IMR-90 (cell line): ENCODE measurements at regions not wholly inside any gene's neighbourhood (a gene's known extent, or its start where the extent isn't known, plus 50 kb on each side); places are given as distances from the start of the nearest gene placed in this dataset.

ENCODE experiments used
- ATAC-seq: fragments of 200-7000 bp; cut with Tn5 transposase; 2 replicates; pipeline ENCODE4 v1.9.1; 2020; ENCODE audit warnings: low read depth, mild to moderate bottlenecking, moderate library complexity
- BruUV-seq: library from RNA; stranded (reverse); fragments of 400-500 nt; replicated peaks from 2 replicates; lab custom pipeline; 2021; lab: Mats Ljungman, UMichigan
- CTCF ChIA-PET: fragments of 300-600 bp; formaldehyde crosslinking; extraction: SDS; loops from one replicate; lab custom pipeline; 2021; ENCODE audit warnings: antibody characterized with exemption; lab: Yijun Ruan, JAX
- POLR2A ChIA-PET: fragments of 300-600 bp; sonication (Branson Sonifier 250); formaldehyde crosslinking; loops from one replicate; lab custom pipeline; 2022; ENCODE audit warnings: antibody characterized with exemption; ENCODE audit not compliant: unreplicated experiment; lab: Charles Lee
- DNase-seq: peaks from one replicate; pipeline ENCODE4 v3.0.0; 2013
- H2AFZ ChIP-seq: replicated peaks from 2 replicates; pipeline ENCODE3; 2013; ENCODE audit warnings: low read length, mild to moderate bottlenecking; ENCODE audit not compliant: poor library complexity
- H2AK5ac ChIP-seq: 2 replicates; pipeline ENCODE4 v1.6.1; 2013; ENCODE audit warnings: low read depth, low read length, inconsistent platforms
- H2AK9ac ChIP-seq: replicated peaks from 2 replicates; pipeline ENCODE3; 2013; ENCODE audit warnings: mild to moderate bottlenecking, low read depth, low read length, moderate library complexity; ENCODE audit not compliant: poor library complexity
- H2BK120ac ChIP-seq: 2 replicates; pipeline ENCODE4 v1.6.1; 2013; ENCODE audit warnings: low read depth, low read length, inconsistent platforms
- H2BK15ac ChIP-seq: 3 replicates; pipeline ENCODE4 v1.6.1; 2013; ENCODE audit warnings: low read depth, low read length, inconsistent platforms
- H2BK20ac ChIP-seq: 2 replicates; pipeline ENCODE4 v1.6.1; 2013; ENCODE audit warnings: low read depth, mild to moderate bottlenecking, inconsistent platforms, low read length, moderate library complexity
- H2BK5ac ChIP-seq: 2 replicates; pipeline ENCODE4 v1.6.1; 2013; ENCODE audit warnings: mild to moderate bottlenecking, low read depth, low read length, inconsistent platforms; ENCODE audit not compliant: poor library complexity, severe bottlenecking
- H3K14ac ChIP-seq: replicated peaks from 2 replicates; pipeline ENCODE4 v1.6.1; 2013; ENCODE audit warnings: low read depth, low read length, inconsistent platforms
- H3K18ac ChIP-seq: 2 replicates; pipeline ENCODE4 v1.6.1; 2013; ENCODE audit warnings: low read depth, low read length, control low read depth
- H3K23ac ChIP-seq: 2 replicates; pipeline ENCODE4 v1.6.1; 2013; ENCODE audit warnings: low read depth, low read length, inconsistent platforms
- H3K27ac ChIP-seq: 2 replicates; pipeline ENCODE4 v1.5.1; 2013; ENCODE audit warnings: mild to moderate bottlenecking, control low read depth, low read length; ENCODE audit not compliant: insufficient read depth
- H3K27me3 ChIP-seq: 2 replicates; pipeline ENCODE4 v1.6.1; 2013; ENCODE audit warnings: low read length; ENCODE audit not compliant: control insufficient read depth, insufficient read depth
- H3K36me3 ChIP-seq: 2 replicates; pipeline ENCODE4 v1.6.1; 2013; ENCODE audit warnings: low read length, mixed read lengths; ENCODE audit not compliant: control insufficient read depth, insufficient read depth
- H3K4ac ChIP-seq: 2 replicates; pipeline ENCODE4 v1.6.1; 2013; ENCODE audit warnings: low read depth, low read length, inconsistent platforms
- H3K4me1 ChIP-seq: 2 replicates; pipeline ENCODE4 v1.6.1; 2013; ENCODE audit warnings: low read length, mixed read lengths; ENCODE audit not compliant: control insufficient read depth, insufficient read depth
- H3K4me2 ChIP-seq: 2 replicates; pipeline ENCODE4 v1.6.1; 2013; ENCODE audit warnings: low read depth, mild to moderate bottlenecking, control low read depth, low read length, moderate library complexity
- H3K4me3 ChIP-seq: 2 replicates; pipeline ENCODE4 v1.5.1; 2013; ENCODE audit warnings: low read depth, mild to moderate bottlenecking, control low read depth, low read length, moderate library complexity; ENCODE audit not compliant: insufficient read depth
- H3K56ac ChIP-seq: 2 replicates; pipeline ENCODE4 v1.6.1; 2013; ENCODE audit warnings: low read length, inconsistent platforms; ENCODE audit not compliant: insufficient read depth; ENCODE audit errors: extremely low read depth
- H3K79me1 ChIP-seq, 2 experiments: 2 replicates each; pipeline ENCODE4 v1.6.1; 2013; ENCODE audit warnings: low read length in 2 of 2, inconsistent platforms in 1 of 2, low read depth in 1 of 2
- H3K9ac ChIP-seq: 2 replicates; pipeline ENCODE4 v1.6.1; 2013; ENCODE audit warnings: low read depth, low read length, control low read depth
- H3K9me1 ChIP-seq: 2 replicates; pipeline ENCODE4 v1.6.1; 2013; ENCODE audit warnings: low read length, inconsistent platforms; ENCODE audit not compliant: insufficient read depth
- H3K9me3 ChIP-seq: 2 replicates; pipeline ENCODE4 v1.6.1; 2013; ENCODE audit warnings: low read length; ENCODE audit not compliant: control insufficient read depth, insufficient read depth
- H4K20me1 ChIP-seq: 2 replicates; pipeline ENCODE4 v1.6.1; 2013; ENCODE audit warnings: low read length, inconsistent platforms; ENCODE audit not compliant: insufficient read depth
- H4K5ac ChIP-seq: 2 replicates; pipeline ENCODE4 v1.6.1; 2013; ENCODE audit warnings: mild to moderate bottlenecking, low read depth, low read length, control low read depth
- H4K8ac ChIP-seq, 2 experiments: 2 replicates each; pipeline ENCODE4 v1.6.1; 2013; ENCODE audit warnings: low read depth in 2 of 2, low read length in 2 of 2, control low read depth in 1 of 2, inconsistent platforms in 1 of 2
- H4K91ac ChIP-seq: 2 replicates; pipeline ENCODE4 v1.6.1; 2013; ENCODE audit warnings: low read depth, low read length, inconsistent platforms; ENCODE audit not compliant: insufficient read depth
- CEBPB ChIP-seq: IDR thresholded peaks from 2 replicates; pipeline ENCODE4 v1.6.1; 2012; ENCODE audit warnings: low read depth, low read length, improper control_type of control experiment
- CHD1 ChIP-seq: IDR thresholded peaks from 2 replicates; pipeline ENCODE4 v1.6.1; 2012; ENCODE audit warnings: low read depth, low read length, improper control_type of control experiment
- ELK1 ChIP-seq: fragments of 150-350 bp; IDR thresholded peaks from 2 replicates; pipeline ENCODE4 v1.6.1; 2016; ENCODE audit warnings: low read depth, mild to moderate bottlenecking, low read length, moderate library complexity, borderline replicate concordance
- MAFK ChIP-seq: IDR thresholded peaks from 2 replicates; pipeline ENCODE4 v1.6.1; 2012; ENCODE audit warnings: low read depth, low read length, improper control_type of control experiment
- MXI1 ChIP-seq: IDR thresholded peaks from 2 replicates; pipeline ENCODE4 v1.6.1; 2012; ENCODE audit warnings: low read depth, mild to moderate bottlenecking, low read length, moderate library complexity, borderline replicate concordance
- NFE2L2 ChIP-seq: fragments of 150-350 bp; IDR thresholded peaks from 2 replicates; pipeline ENCODE4 v1.6.1; 2016; ENCODE audit warnings: low read depth, mild to moderate bottlenecking, low read length
- POLR2A ChIP-seq: IDR thresholded peaks from 2 replicates; pipeline ENCODE4 v1.6.1; 2012; ENCODE audit warnings: mild to moderate bottlenecking, low read depth, low read length
- RAD21 ChIP-seq: IDR thresholded peaks from 2 replicates; pipeline ENCODE4 v1.6.1; 2012; ENCODE audit warnings: low read length, improper control_type of control experiment
- WGBS, 2 experiments: methylation state at CpG; one replicate each; pipeline versions ENCODE4 v1.1.5 to v1.1.7; 2013; ENCODE audit warnings: missing lambda C conversion rate in 2 of 2; ENCODE audit not compliant: insufficient read length in 1 of 2; ENCODE audit errors: extremely low coverage in 2 of 2; 5-methylcytosine and 5-hydroxymethylcytosine counted together
- dilution Hi-C: fragments of 300-500 bp; cut with HindIII; formaldehyde crosslinking; loops from one replicate; pipeline ENCODE4 v1.14.3; 2018; ENCODE audit warnings: low sequenced_read_pairs; ENCODE audit not compliant: unreplicated experiment
- in situ Hi-C: fragments of 300-500 bp; cut with MboI; formaldehyde crosslinking; loops from 3 replicates; pipeline ENCODE4 v1.14.3; 2019; ENCODE audit warnings: low sequenced_read_pairs, inconsistent platforms, mixed read lengths
- intact Hi-C: fragments of 100-400 bp; cut with micrococcal nuclease; formaldehyde crosslinking; loops from 2 replicates; pipeline ENCODE4 v1.10.0; 2022
- TF ChIP-seq, protein P1 (sequence below): fragments of 150-350 bp; IDR thresholded peaks from 2 replicates; pipeline ENCODE4 v1.6.1; 2017; ENCODE audit warnings: mild to moderate bottlenecking, antibody characterized with exemption, low read length, low read depth

GRCh38 chr20:22389836-22390542 lies 194.4 kb downstream of the FOXA2 start:
- no peak overlapping the region for H3K23ac ChIP-seq
- no peak for ATAC-seq
- H2AFZ ChIP-seq = no peak overlapping the region
- H2BK120ac ChIP-seq = no peak overlapping the region
- H2BK5ac ChIP-seq = no peak overlapping the region
- H3K18ac ChIP-seq = no peak overlapping the region
- in situ Hi-C loops (no loop called here), intact Hi-C loops (no loop called here), dilution Hi-C loops (no loop called here)
- H2BK15ac ChIP-seq = no peak overlapping the region
- H3K56ac ChIP-seq = no peak overlapping the region
- H4K91ac ChIP-seq = no peak overlapping the region
- H3K4ac ChIP-seq = no peak overlapping the region
- no peak for DNase-seq
- H3K4me2 ChIP-seq = no peak overlapping the region
- H3K79me1 ChIP-seq = no peaks in the 10 kb centered on the region
- no peak overlapping the region for H2BK20ac ChIP-seq
- no CpG with 5 or more reads among the region's 8 CpGs for WGBS, 2 experiments
- no TSS peak for BruUV-seq
- H4K20me1 ChIP-seq = no peaks in the 10 kb centered on the region
- no peak overlapping the region for H3K4me3 ChIP-seq
- no peak overlapping the region for H2AK9ac ChIP-seq
- no peak overlapping the region for H4K8ac ChIP-seq
- H3K14ac ChIP-seq = no peak overlapping the region
- H2AK5ac ChIP-seq = no peak overlapping the region
- no peak overlapping the region for H4K5ac ChIP-seq
- H3K27ac ChIP-seq = no peak overlapping the region
- H3K9me3 ChIP-seq = no peaks in the 10 kb centered on the region
- no peaks in the 10 kb centered on the region for H3K27me3 ChIP-seq
- TF ChIP-seq MAFK (no peak), CHD1 (no peak), MXI1 (no peak), CEBPB (no peak), POLR2A (no peak), RAD21 (no peak), NFE2L2 (no peak), ELK1 (no peak)
- TF ChIP-seq, protein P1, sequence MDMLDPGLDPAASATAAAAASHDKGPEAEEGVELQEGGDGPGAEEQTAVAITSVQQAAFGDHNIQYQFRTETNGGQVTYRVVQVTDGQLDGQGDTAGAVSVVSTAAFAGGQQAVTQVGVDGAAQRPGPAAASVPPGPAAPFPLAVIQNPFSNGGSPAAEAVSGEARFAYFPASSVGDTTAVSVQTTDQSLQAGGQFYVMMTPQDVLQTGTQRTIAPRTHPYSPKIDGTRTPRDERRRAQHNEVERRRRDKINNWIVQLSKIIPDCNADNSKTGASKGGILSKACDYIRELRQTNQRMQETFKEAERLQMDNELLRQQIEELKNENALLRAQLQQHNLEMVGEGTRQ = no peak
- H3K36me3 ChIP-seq = no peaks in the 10 kb centered on the region
- CTCF ChIA-PET = no interaction called here
- no peaks in the 10 kb centered on the region for H3K9me1 ChIP-seq
- H3K4me1 ChIP-seq = no peaks in the 10 kb centered on the region
- POLR2A ChIA-PET = no interaction called here
- H3K9ac ChIP-seq = no peak overlapping the region
